ENCODE measurements at regions not wholly inside any gene's neighbourhood (a gene's known extent, or its start where the extent isn't known, plus 50 kb on each side); places are given as distances from the start of the nearest gene placed in this dataset.

GRCh38 chr15:39127925-39128617 lies 452.8 kb upstream of the THBS1 start:
- TF ChIP-seq CTCF (IDR thresholded peaks at IDR 0.05), result no peak
- TF ChIP-seq POLR2A (IDR thresholded peaks at IDR 0.05), result no peak

Data from esophagus squamous epithelium (tissue), 4 donors.